ENCODE measurements at regions not wholly inside any gene's neighbourhood (a gene's known extent, or its start where the extent isn't known, plus 50 kb on each side); places are given as distances from the start of the nearest gene placed in this dataset.
A peak's percentile ranks its signal among the peaks of the same experiment; 100 is the strongest.

DNA sequence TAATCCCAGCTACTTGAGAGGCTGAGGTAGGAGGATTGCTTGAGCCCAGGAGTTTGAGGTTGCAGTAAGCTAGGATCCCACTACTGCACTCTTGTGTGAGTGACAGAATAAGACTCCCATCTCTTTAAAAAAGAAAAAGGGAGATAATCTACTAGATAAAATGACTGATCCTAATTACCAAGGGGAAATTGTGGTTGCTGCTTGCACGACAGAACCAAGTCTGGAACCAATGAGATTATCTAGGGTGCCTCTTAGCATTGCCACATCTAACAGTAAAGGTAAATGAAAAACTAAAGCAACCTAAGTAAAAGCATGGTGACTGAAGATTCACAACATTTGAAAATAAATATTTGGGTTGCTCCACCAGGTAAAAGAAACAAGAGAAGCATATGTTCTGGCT, 185.1 kb downstream of the PDHA2 start:
- Histone ChIP-seq H4K91ac (ENCODE audit: low read depth, low read length) (no peak overlapping the region), H3K4me2 (ENCODE audit: low read length) (no peak overlapping the region), H4K12ac (ENCODE audit: low read depth, low read length) (no peak overlapping the region), H3K79me1 (ENCODE audit: low read length) (no peaks in the 10 kb centered on the region), H4K8ac (ENCODE audit: low read depth, low read length) (no peak overlapping the region), H3K9me3 (ENCODE audit: insufficient read depth, low read depth, low read length) (no peaks in the 10 kb centered on the region), H2AK5ac (ENCODE audit: low read length) (no peak overlapping the region), H2BK120ac (ENCODE audit: insufficient read depth, low read length, poor library complexity) (no peak overlapping the region), H3K9ac (ENCODE audit: low read length) (no peak overlapping the region), H3K79me2 (ENCODE audit: control insufficient read depth, insufficient read depth, low read length, poor library complexity) (no peaks in the 10 kb centered on the region), H2AFZ (ENCODE audit: insufficient read depth, low read length, poor library complexity) (no peak overlapping the region), H3K27me3 (ENCODE audit: insufficient read depth, low read length) (no peaks in the 10 kb centered on the region), H2BK12ac (ENCODE audit: low read length) (no peak overlapping the region), H2BK5ac (ENCODE audit: low read depth, low read length, poor library complexity) (no peak overlapping the region), H3K18ac (ENCODE audit: low read length) (no peak overlapping the region), H3K4ac (ENCODE audit: low read depth, low read length) (no peak overlapping the region), H3K4me1 (ENCODE audit: control insufficient read depth in 1 of 2, insufficient read depth in 2 of 2, low read length in 2 of 2) (no peaks in the 10 kb centered on the region), H3K27ac (ENCODE audit: low read depth, low read length) (no peak overlapping the region), H3K4me3 (ENCODE audit: low read depth, low read length) (no peak overlapping the region), H3K14ac (ENCODE audit: low read length) (no peak overlapping the region), H3K23ac (ENCODE audit: low read length) (no peak overlapping the region), H3K36me3 (ENCODE audit: control insufficient read depth in 1 of 2, insufficient read depth in 2 of 2, low read length in 2 of 2) (no peaks in the 10 kb centered on the region)
- WGBS (ENCODE audit: extremely low coverage, insufficient coverage, insufficient read length) = no CpG with 5 or more reads among the region's 1 CpG
- DNase-seq = no peak

DNA sequence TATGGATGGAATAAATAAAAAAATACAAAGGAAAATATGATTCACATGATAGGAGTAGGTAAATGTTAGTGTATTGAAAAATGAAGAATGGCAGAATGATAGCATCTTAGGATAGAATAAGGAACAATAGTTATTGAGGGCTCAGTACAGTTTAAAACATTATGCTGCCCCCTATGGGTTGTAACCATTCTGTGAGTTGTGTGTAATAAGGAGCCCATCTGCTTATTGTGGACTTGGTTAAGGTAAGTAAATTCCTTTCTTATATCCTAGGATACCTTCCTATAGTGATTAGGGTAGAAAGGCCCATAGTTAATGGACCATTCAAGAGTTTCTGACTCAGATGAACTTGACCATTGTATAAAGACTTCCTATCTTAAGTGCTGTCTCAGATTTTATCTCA, 195.8 kb downstream of the PDHA2 start:
- no peaks in the 10 kb centered on the region for H3K27me3 ChIP-seq (ENCODE audit: insufficient read depth, low read length)
- H3K79me1 ChIP-seq (ENCODE audit: low read length) = no peaks in the 10 kb centered on the region
- H3K4me3 ChIP-seq (ENCODE audit: low read depth, low read length) = no peak overlapping the region
- no peak overlapping the region for H2BK12ac ChIP-seq (ENCODE audit: low read length)
- no peak overlapping the region for H3K18ac ChIP-seq (ENCODE audit: low read length)
- H2BK120ac ChIP-seq (ENCODE audit: insufficient read depth, low read length, poor library complexity) = no peak overlapping the region
- H4K91ac ChIP-seq (ENCODE audit: low read depth, low read length) = no peak overlapping the region
- no peak overlapping the region for H4K8ac ChIP-seq (ENCODE audit: low read depth, low read length)
- no peaks in the 10 kb centered on the region for H3K9me3 ChIP-seq (ENCODE audit: insufficient read depth, low read depth, low read length)
- H3K36me3 ChIP-seq (ENCODE audit: control insufficient read depth in 1 of 2, insufficient read depth in 2 of 2, low read length in 2 of 2) = no peaks in the 10 kb centered on the region
- no peak overlapping the region for H3K27ac ChIP-seq (ENCODE audit: low read depth, low read length)
- H4K12ac ChIP-seq (ENCODE audit: low read depth, low read length) = no peak overlapping the region
- no peak overlapping the region for H3K4me2 ChIP-seq (ENCODE audit: low read length)
- no peak overlapping the region for H2AFZ ChIP-seq (ENCODE audit: insufficient read depth, low read length, poor library complexity)
- no peaks in the 10 kb centered on the region for H3K79me2 ChIP-seq (ENCODE audit: control insufficient read depth, insufficient read depth, low read length, poor library complexity)
- H3K23ac ChIP-seq (ENCODE audit: low read length) = no peak overlapping the region
- no peaks in the 10 kb centered on the region for H3K4me1 ChIP-seq (ENCODE audit: control insufficient read depth in 1 of 2, insufficient read depth in 2 of 2, low read length in 2 of 2)
- H3K14ac ChIP-seq (ENCODE audit: low read length) = no peak overlapping the region
- H2BK5ac ChIP-seq (ENCODE audit: low read depth, low read length, poor library complexity) = no peak overlapping the region
- no peak overlapping the region for H2AK5ac ChIP-seq (ENCODE audit: low read length)
- H3K4ac ChIP-seq (ENCODE audit: low read depth, low read length) = no peak overlapping the region
- DNase-seq = peak in 1 of 2 donors; percentile 34
- H3K9ac ChIP-seq (ENCODE audit: low read length) = no peak overlapping the region

DNA sequence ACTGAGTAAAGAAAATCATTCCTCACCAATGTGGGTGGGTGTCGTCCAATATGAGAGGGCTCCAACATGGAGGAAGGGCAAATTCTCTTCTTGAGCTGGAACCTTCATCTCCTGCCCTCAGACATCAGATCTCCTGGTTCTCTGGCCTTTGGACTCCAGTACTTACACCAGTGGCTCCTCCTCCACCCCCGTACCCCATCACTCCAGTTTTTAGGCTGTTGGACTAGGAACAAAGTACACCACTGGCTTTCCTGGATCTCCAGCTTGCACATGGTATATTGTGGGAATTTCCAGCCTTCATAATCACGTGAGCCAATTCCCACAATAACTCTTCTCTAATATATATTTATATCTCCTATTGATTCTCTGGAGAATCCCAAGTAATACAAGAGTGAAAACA, 196.9 kb downstream of the PDHA2 start:
- H4K12ac ChIP-seq (ENCODE audit: low read depth, low read length) = no peak overlapping the region
- H4K8ac ChIP-seq (ENCODE audit: low read depth, low read length) = no peak overlapping the region
- no peak overlapping the region for H3K4ac ChIP-seq (ENCODE audit: low read depth, low read length)
- no peak for DNase-seq
- no peaks in the 10 kb centered on the region for H3K4me1 ChIP-seq (ENCODE audit: control insufficient read depth in 1 of 2, insufficient read depth in 2 of 2, low read length in 2 of 2)
- no peak overlapping the region for H3K18ac ChIP-seq (ENCODE audit: low read length)
- no peak overlapping the region for H3K9ac ChIP-seq (ENCODE audit: low read length)
- H4K91ac ChIP-seq (ENCODE audit: low read depth, low read length) = no peak overlapping the region
- H3K36me3 ChIP-seq (ENCODE audit: control insufficient read depth in 1 of 2, insufficient read depth in 2 of 2, low read length in 2 of 2) = no peaks in the 10 kb centered on the region
- no peak overlapping the region for H3K4me3 ChIP-seq (ENCODE audit: low read depth, low read length)
- no peak overlapping the region for H2BK12ac ChIP-seq (ENCODE audit: low read length)
- no peak overlapping the region for H2BK5ac ChIP-seq (ENCODE audit: low read depth, low read length, poor library complexity)
- H3K4me2 ChIP-seq (ENCODE audit: low read length) = no peak overlapping the region
- no peaks in the 10 kb centered on the region for H3K27me3 ChIP-seq (ENCODE audit: insufficient read depth, low read length)
- no peak overlapping the region for H3K14ac ChIP-seq (ENCODE audit: low read length)
- H3K23ac ChIP-seq (ENCODE audit: low read length) = no peak overlapping the region
- H3K9me3 ChIP-seq (ENCODE audit: insufficient read depth, low read depth, low read length) = no peaks in the 10 kb centered on the region
- H3K79me2 ChIP-seq (ENCODE audit: control insufficient read depth, insufficient read depth, low read length, poor library complexity) = no peaks in the 10 kb centered on the region
- WGBS (ENCODE audit: extremely low coverage, insufficient coverage, insufficient read length) = no CpG with 5 or more reads among the region's 3 CpGs
- no peak overlapping the region for H2BK120ac ChIP-seq (ENCODE audit: insufficient read depth, low read length, poor library complexity)
- H3K27ac ChIP-seq (ENCODE audit: low read depth, low read length) = no peak overlapping the region
- peak overlapping the region; percentile 62 for H2AK5ac ChIP-seq (ENCODE audit: low read length)
- no peak overlapping the region for H2AFZ ChIP-seq (ENCODE audit: insufficient read depth, low read length, poor library complexity)
- no peaks in the 10 kb centered on the region for H3K79me1 ChIP-seq (ENCODE audit: low read length)

GRCh38 chr4:96037705-96038104, 197.8 kb downstream of the PDHA2 start:
- Histone ChIP-seq H3K27ac (ENCODE audit: low read depth, low read length) (no peak overlapping the region), H3K9ac (ENCODE audit: low read length) (no peak overlapping the region), H3K9me3 (ENCODE audit: insufficient read depth, low read depth, low read length) (no peaks in the 10 kb centered on the region), H3K4me1 (ENCODE audit: control insufficient read depth in 1 of 2, insufficient read depth in 2 of 2, low read length in 2 of 2) (no peaks in the 10 kb centered on the region), H3K4me2 (ENCODE audit: low read length) (no peak overlapping the region), H3K79me2 (ENCODE audit: control insufficient read depth, insufficient read depth, low read length, poor library complexity) (no peaks in the 10 kb centered on the region), H3K36me3 (ENCODE audit: control insufficient read depth in 1 of 2, insufficient read depth in 2 of 2, low read length in 2 of 2) (no peaks in the 10 kb centered on the region), H3K23ac (ENCODE audit: low read length) (no peak overlapping the region), H2BK5ac (ENCODE audit: low read depth, low read length, poor library complexity) (no peak overlapping the region), H3K79me1 (ENCODE audit: low read length) (no peaks in the 10 kb centered on the region), H3K4me3 (ENCODE audit: low read depth, low read length) (no peak overlapping the region), H2AK5ac (ENCODE audit: low read length) (no peak overlapping the region), H3K14ac (ENCODE audit: low read length) (no peak overlapping the region), H4K8ac (ENCODE audit: low read depth, low read length) (no peak overlapping the region), H2AFZ (ENCODE audit: insufficient read depth, low read length, poor library complexity) (no peak overlapping the region), H3K4ac (ENCODE audit: low read depth, low read length) (no peak overlapping the region), H2BK120ac (ENCODE audit: insufficient read depth, low read length, poor library complexity) (no peak overlapping the region), H4K12ac (ENCODE audit: low read depth, low read length) (no peak overlapping the region), H3K18ac (ENCODE audit: low read length) (no peak overlapping the region), H2BK12ac (ENCODE audit: low read length) (no peak overlapping the region), H4K91ac (ENCODE audit: low read depth, low read length) (no peak overlapping the region), H3K27me3 (ENCODE audit: insufficient read depth, low read length) (no peaks in the 10 kb centered on the region)
- no peak for DNase-seq
- no CpG with 5 or more reads among the region's 2 CpGs for WGBS (ENCODE audit: extremely low coverage, insufficient coverage, insufficient read length)

- Histone ChIP-seq H3K14ac (ENCODE audit: low read length) (no peak overlapping the region), H3K27ac (ENCODE audit: low read depth, low read length) (no peak overlapping the region), H3K23ac (ENCODE audit: low read length) (no peak overlapping the region), H3K4me2 (ENCODE audit: low read length) (no peak overlapping the region), H4K91ac (ENCODE audit: low read depth, low read length) (no peak overlapping the region), H4K12ac (ENCODE audit: low read depth, low read length) (no peak overlapping the region), H3K79me1 (ENCODE audit: low read length) (no peaks in the 10 kb centered on the region), H2AK5ac (ENCODE audit: low read length) (no peak overlapping the region), H3K4ac (ENCODE audit: low read depth, low read length) (no peak overlapping the region), H3K27me3 (ENCODE audit: insufficient read depth, low read length) (no peaks in the 10 kb centered on the region), H2BK12ac (ENCODE audit: low read length) (no peak overlapping the region), H3K9ac (ENCODE audit: low read length) (no peak overlapping the region), H3K9me3 (ENCODE audit: insufficient read depth, low read depth, low read length) (no peaks in the 10 kb centered on the region), H3K79me2 (ENCODE audit: control insufficient read depth, insufficient read depth, low read length, poor library complexity) (no peaks in the 10 kb centered on the region), H3K4me3 (ENCODE audit: low read depth, low read length) (no peak overlapping the region), H4K8ac (ENCODE audit: low read depth, low read length) (no peak overlapping the region), H3K36me3 (ENCODE audit: control insufficient read depth in 1 of 2, insufficient read depth in 2 of 2, low read length in 2 of 2) (no peaks in the 10 kb centered on the region), H2BK5ac (ENCODE audit: low read depth, low read length, poor library complexity) (no peak overlapping the region), H2AFZ (ENCODE audit: insufficient read depth, low read length, poor library complexity) (no peak overlapping the region), H2BK120ac (ENCODE audit: insufficient read depth, low read length, poor library complexity) (no peak overlapping the region), H3K4me1 (ENCODE audit: control insufficient read depth in 1 of 2, insufficient read depth in 2 of 2, low read length in 2 of 2) (no peaks in the 10 kb centered on the region), H3K18ac (ENCODE audit: low read length) (no peak overlapping the region)
- no peak for DNase-seq
- WGBS (ENCODE audit: extremely low coverage, insufficient coverage, insufficient read length) = no CpG with 5 or more reads among the region's 1 CpG
These were observed 199.3 kb downstream of the PDHA2 start for GRCh38 chr4:96039217-96039616.

All from trophoblast cell (in vitro differentiated cells and primary cell).